ENCODE measurements at regions not wholly inside any gene's neighbourhood (a gene's known extent, or its start where the extent isn't known, plus 50 kb on each side); places are given as distances from the start of the nearest gene placed in this dataset.

- no peak for TF ChIP-seq CTCF (IDR thresholded peaks at IDR 0.05)
- TF ChIP-seq POLR2A (IDR thresholded peaks at IDR 0.05): no peak
Measured at GRCh38 chr5:67318746-67319145, 122.1 kb upstream of the CD180 start.

Measured in uterus (tissue), 2 donors.